ENCODE measurements at regions not wholly inside any gene's neighbourhood (a gene's known extent, or its start where the extent isn't known, plus 50 kb on each side); places are given as distances from the start of the nearest gene placed in this dataset.
"Not testable (repeated sequence)": the region's sequence is repeated elsewhere in the genome, so short reads cannot be mapped to it uniquely, and the experiment has no call there.

DNA sequence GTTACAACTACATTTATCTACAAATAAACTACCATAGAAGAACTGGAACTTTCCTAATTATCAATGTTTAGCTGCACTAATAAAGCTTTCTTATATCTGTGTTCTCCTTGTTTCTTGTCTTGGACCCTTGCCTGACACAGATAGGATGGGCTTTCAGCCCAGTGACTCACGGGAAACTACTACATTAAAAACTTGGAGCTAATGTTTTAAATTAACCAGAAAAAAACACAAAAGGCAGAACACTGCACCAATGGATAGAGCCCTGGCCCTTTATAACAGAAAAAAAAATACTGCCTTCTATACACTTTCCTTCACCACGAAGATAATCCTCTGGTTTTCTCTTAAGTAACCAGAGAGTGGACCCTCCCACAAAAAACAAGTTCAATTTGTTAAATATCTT is 223.9 kb downstream of the BCL2L11 start:
- TF ChIP-seq, protein P1, sequence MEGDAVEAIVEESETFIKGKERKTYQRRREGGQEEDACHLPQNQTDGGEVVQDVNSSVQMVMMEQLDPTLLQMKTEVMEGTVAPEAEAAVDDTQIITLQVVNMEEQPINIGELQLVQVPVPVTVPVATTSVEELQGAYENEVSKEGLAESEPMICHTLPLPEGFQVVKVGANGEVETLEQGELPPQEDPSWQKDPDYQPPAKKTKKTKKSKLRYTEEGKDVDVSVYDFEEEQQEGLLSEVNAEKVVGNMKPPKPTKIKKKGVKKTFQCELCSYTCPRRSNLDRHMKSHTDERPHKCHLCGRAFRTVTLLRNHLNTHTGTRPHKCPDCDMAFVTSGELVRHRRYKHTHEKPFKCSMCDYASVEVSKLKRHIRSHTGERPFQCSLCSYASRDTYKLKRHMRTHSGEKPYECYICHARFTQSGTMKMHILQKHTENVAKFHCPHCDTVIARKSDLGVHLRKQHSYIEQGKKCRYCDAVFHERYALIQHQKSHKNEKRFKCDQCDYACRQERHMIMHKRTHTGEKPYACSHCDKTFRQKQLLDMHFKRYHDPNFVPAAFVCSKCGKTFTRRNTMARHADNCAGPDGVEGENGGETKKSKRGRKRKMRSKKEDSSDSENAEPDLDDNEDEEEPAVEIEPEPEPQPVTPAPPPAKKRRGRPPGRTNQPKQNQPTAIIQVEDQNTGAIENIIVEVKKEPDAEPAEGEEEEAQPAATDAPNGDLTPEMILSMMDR (conservative IDR thresholded peaks at IDR 0.05), result not testable (repeated sequence)
- not testable (repeated sequence) for TF ChIP-seq ZFX (IDR thresholded peaks at IDR 0.05)
